ENCODE measurements at regions not wholly inside any gene's neighbourhood (a gene's known extent, or its start where the extent isn't known, plus 50 kb on each side); places are given as distances from the start of the nearest gene placed in this dataset.

GRCh38 chr5:39560726-39561125 lies 135.9 kb upstream of the DAB2 start:
- Histone ChIP-seq H3K9me3 (ENCODE audit: low read length) (no peaks in the 10 kb centered on the region), H3K4me2 (ENCODE audit: low read length) (no peak overlapping the region), H2AFZ (ENCODE audit: low read length) (no peak overlapping the region), H3K36me3 (ENCODE audit: low read depth, low read length) (no peaks in the 10 kb centered on the region), H3K9me2 (replicated peaks; ENCODE audit: low read length) (no peaks in the 10 kb centered on the region), H3K27me3 (ENCODE audit: low read length) (no peaks in the 10 kb centered on the region), H3K9ac (ENCODE audit: low read length) (no peak overlapping the region), H3K27ac (ENCODE audit: low read length) (no peak overlapping the region), H4K20me1 (ENCODE audit: low read length) (no peaks in the 10 kb centered on the region), H3F3A (ENCODE audit: low read length, unreplicated experiment) (no peaks in the 10 kb centered on the region), H3K79me2 (ENCODE audit: low read length) (no peaks in the 10 kb centered on the region), H3K4me1 (ENCODE audit: insufficient read depth, low read length) (no peaks in the 10 kb centered on the region), H3K4me3 (ENCODE audit: low read length) (no peak overlapping the region)
- ChIA-PET CTCF (no interaction called here), POLR2A (ENCODE audit: unreplicated experiment) (no interaction called here)
- ATAC-seq (no peak), DNase-seq (no peak)
- no TSS peak for BruUV-seq (replicated peaks)
- intact Hi-C loops (cut with micrococcal nuclease): no loop called here
- TF ChIP-seq CTCF (conservative IDR thresholded peaks at IDR 0.05; ENCODE audit: low read depth, low read length) (no peak), EZH2 (IDR thresholded peaks at IDR 0.05; ENCODE audit: low read length, unreplicated experiment) (no peak), EZH2phosphoT487 (IDR thresholded peaks at IDR 0.05; ENCODE audit: borderline replicate concordance, low read length) (no peak)

- ATAC-seq (no peak), DNase-seq (no peak)
- TF ChIP-seq EZH2phosphoT487 (IDR thresholded peaks at IDR 0.05; ENCODE audit: borderline replicate concordance, low read length) (no peak), EZH2 (IDR thresholded peaks at IDR 0.05; ENCODE audit: low read length, unreplicated experiment) (no peak)
- Histone ChIP-seq H3K27me3 (ENCODE audit: low read length) (no peaks in the 10 kb centered on the region), H3K79me2 (ENCODE audit: low read length) (no peaks in the 10 kb centered on the region), H3K9me3 (ENCODE audit: low read length) (no peaks in the 10 kb centered on the region), H3K9me2 (replicated peaks; ENCODE audit: low read length) (no peaks in the 10 kb centered on the region), H4K20me1 (ENCODE audit: low read length) (no peaks in the 10 kb centered on the region), H3K4me2 (ENCODE audit: low read length) (no peak overlapping the region), H3K36me3 (ENCODE audit: low read depth, low read length) (no peaks in the 10 kb centered on the region), H3K4me3 (ENCODE audit: low read length) (no peak overlapping the region), H2AFZ (ENCODE audit: low read length) (no peak overlapping the region), H3K9ac (ENCODE audit: low read length) (no peak overlapping the region), H3K4me1 (ENCODE audit: insufficient read depth, low read length) (no peaks in the 10 kb centered on the region), H3F3A (ENCODE audit: low read length, unreplicated experiment) (no peaks in the 10 kb centered on the region), H3K27ac (ENCODE audit: low read length) (no peak overlapping the region)
- no TSS peak for BruUV-seq (replicated peaks)
- POLR2A ChIA-PET (ENCODE audit: unreplicated experiment): no interaction called here
- intact Hi-C loops (cut with micrococcal nuclease): no loop called here
- CTCF ChIA-PET: no interaction called here
Measured at GRCh38 chr5:39559923-39560322, 135.1 kb upstream of the DAB2 start.

GRCh38 chr5:39558541-39558940 lies 133.8 kb upstream of the DAB2 start:
- H3K4me2 ChIP-seq (ENCODE audit: low read length): no peak overlapping the region
- no TSS peak for BruUV-seq (replicated peaks)
- ATAC-seq (no peak), DNase-seq (no peak)
- no peak for TF ChIP-seq EZH2 (IDR thresholded peaks at IDR 0.05; ENCODE audit: low read length, unreplicated experiment)
- no peak for TF ChIP-seq EZH2phosphoT487 (IDR thresholded peaks at IDR 0.05; ENCODE audit: borderline replicate concordance, low read length)
- no peak for TF ChIP-seq CTCF (conservative IDR thresholded peaks at IDR 0.05; ENCODE audit: low read depth, low read length)
- intact Hi-C loops (cut with micrococcal nuclease): no loop called here
- H3F3A ChIP-seq (ENCODE audit: low read length, unreplicated experiment): no peaks in the 10 kb centered on the region
- ChIA-PET CTCF (no interaction called here), POLR2A (ENCODE audit: unreplicated experiment) (no interaction called here)
- no peak overlapping the region for H3K9ac ChIP-seq (ENCODE audit: low read length)
- no peaks in the 10 kb centered on the region for H3K9me3 ChIP-seq (ENCODE audit: low read length)
- no peaks in the 10 kb centered on the region for H3K27me3 ChIP-seq (ENCODE audit: low read length)
- H3K4me3 ChIP-seq (ENCODE audit: low read length): no peak overlapping the region
- H4K20me1 ChIP-seq (ENCODE audit: low read length): no peaks in the 10 kb centered on the region
- no peak overlapping the region for H2AFZ ChIP-seq (ENCODE audit: low read length)
- H3K36me3 ChIP-seq (ENCODE audit: low read depth, low read length): no peaks in the 10 kb centered on the region
- no peaks in the 10 kb centered on the region for H3K4me1 ChIP-seq (ENCODE audit: insufficient read depth, low read length)
- no peaks in the 10 kb centered on the region for H3K9me2 ChIP-seq (replicated peaks; ENCODE audit: low read length)
- H3K79me2 ChIP-seq (ENCODE audit: low read length): no peaks in the 10 kb centered on the region
- no peak overlapping the region for H3K27ac ChIP-seq (ENCODE audit: low read length)
